ENCODE measurements at regions not wholly inside any gene's neighbourhood (a gene's known extent, or its start where the extent isn't known, plus 50 kb on each side); places are given as distances from the start of the nearest gene placed in this dataset.
A peak's percentile ranks its signal among the peaks of the same experiment; 100 is the strongest.

GRCh38 chr6:43952746-43953145 is 174.5 kb downstream of the MRPL14 start:
- FAIRE-seq (no peak), DNase-seq (ENCODE audit: low read depth, low spot score) (no peak)
- no peak overlapping the region for H3K9ac ChIP-seq (replicated peaks; ENCODE audit: extremely low read depth, insufficient read depth, low read length)
- H3K27me3 ChIP-seq (ENCODE audit: control insufficient read depth in 2 of 2, insufficient read depth in 2 of 2, low read length in 2 of 2): peaks cover 4 to 7% of the 10 kb centered on the region in 2 experiments
- intact Hi-C loops (cut with micrococcal nuclease): loop anchor here (10.0 kb wide), 1 partner anchor 122 kb away; no protein-coding TSS in a partner anchor
- no peak overlapping the region for H3K4me3 ChIP-seq (replicated peaks in 1 of 3; ENCODE audit: insufficient read depth in 1 of 3, low read depth in 1 of 3, low read length in 3 of 3)
- TF ChIP-seq, protein P1, sequence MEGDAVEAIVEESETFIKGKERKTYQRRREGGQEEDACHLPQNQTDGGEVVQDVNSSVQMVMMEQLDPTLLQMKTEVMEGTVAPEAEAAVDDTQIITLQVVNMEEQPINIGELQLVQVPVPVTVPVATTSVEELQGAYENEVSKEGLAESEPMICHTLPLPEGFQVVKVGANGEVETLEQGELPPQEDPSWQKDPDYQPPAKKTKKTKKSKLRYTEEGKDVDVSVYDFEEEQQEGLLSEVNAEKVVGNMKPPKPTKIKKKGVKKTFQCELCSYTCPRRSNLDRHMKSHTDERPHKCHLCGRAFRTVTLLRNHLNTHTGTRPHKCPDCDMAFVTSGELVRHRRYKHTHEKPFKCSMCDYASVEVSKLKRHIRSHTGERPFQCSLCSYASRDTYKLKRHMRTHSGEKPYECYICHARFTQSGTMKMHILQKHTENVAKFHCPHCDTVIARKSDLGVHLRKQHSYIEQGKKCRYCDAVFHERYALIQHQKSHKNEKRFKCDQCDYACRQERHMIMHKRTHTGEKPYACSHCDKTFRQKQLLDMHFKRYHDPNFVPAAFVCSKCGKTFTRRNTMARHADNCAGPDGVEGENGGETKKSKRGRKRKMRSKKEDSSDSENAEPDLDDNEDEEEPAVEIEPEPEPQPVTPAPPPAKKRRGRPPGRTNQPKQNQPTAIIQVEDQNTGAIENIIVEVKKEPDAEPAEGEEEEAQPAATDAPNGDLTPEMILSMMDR (IDR thresholded peaks at IDR 0.05; ENCODE audit: extremely low read depth in 1 of 2, insufficient read depth in 1 of 2, low read depth in 1 of 2, low read length in 2 of 2): peak in 1 of 2 donors; percentile 10
- TF ChIP-seq POLR2AphosphoS5 (IDR thresholded peaks at IDR 0.05; ENCODE audit: insufficient read depth, low read depth, low read length): no peak
- no peaks in the 10 kb centered on the region for H3K36me3 ChIP-seq (ENCODE audit: control insufficient read depth in 2 of 2, extremely low read depth in 1 of 2, insufficient read depth in 2 of 2, low read length in 2 of 2)
- dilution Hi-C loops (cut with MboI; ENCODE audit: extremely low pct_ligation_motif_present, low sequenced_read_pairs): no loop called here
- H3K4me2 ChIP-seq (ENCODE audit: insufficient read depth, low read length): no peak overlapping the region
- H3K9me1 ChIP-seq (replicated peaks; ENCODE audit: control insufficient read depth, extremely low read depth, insufficient read depth, low read length): no peaks in the 10 kb centered on the region
- ChIA-PET POLR2A (no interaction called here), CTCF (interaction anchor here (0.6 to 2.5 kb wide), 6 partner anchors 11 to 199 kb away, joined by 3 to 22 read pairs (median 4); no protein-coding TSS in a partner anchor)
- no TSS peak for BruUV-seq (replicated peaks)
- H4K20me1 ChIP-seq (replicated peaks; ENCODE audit: control insufficient read depth, extremely low read depth, insufficient read depth, low read length): no peaks in the 10 kb centered on the region
- no peaks in the 10 kb centered on the region for H3K9me3 ChIP-seq (replicated peaks; ENCODE audit: control insufficient read depth, insufficient read depth, low read length)
- H2AFZ ChIP-seq (ENCODE audit: low read depth, low read length): no peak overlapping the region
- no peaks in the 10 kb centered on the region for H3K79me2 ChIP-seq (ENCODE audit: control insufficient read depth, insufficient read depth, low read length)
- no peak overlapping the region for H3K27ac ChIP-seq (ENCODE audit: insufficient read depth, low read depth, low read length)
- H3K4me1 ChIP-seq (ENCODE audit: control insufficient read depth, extremely low read depth, insufficient read depth, low read length): no peaks in the 10 kb centered on the region

DNA sequence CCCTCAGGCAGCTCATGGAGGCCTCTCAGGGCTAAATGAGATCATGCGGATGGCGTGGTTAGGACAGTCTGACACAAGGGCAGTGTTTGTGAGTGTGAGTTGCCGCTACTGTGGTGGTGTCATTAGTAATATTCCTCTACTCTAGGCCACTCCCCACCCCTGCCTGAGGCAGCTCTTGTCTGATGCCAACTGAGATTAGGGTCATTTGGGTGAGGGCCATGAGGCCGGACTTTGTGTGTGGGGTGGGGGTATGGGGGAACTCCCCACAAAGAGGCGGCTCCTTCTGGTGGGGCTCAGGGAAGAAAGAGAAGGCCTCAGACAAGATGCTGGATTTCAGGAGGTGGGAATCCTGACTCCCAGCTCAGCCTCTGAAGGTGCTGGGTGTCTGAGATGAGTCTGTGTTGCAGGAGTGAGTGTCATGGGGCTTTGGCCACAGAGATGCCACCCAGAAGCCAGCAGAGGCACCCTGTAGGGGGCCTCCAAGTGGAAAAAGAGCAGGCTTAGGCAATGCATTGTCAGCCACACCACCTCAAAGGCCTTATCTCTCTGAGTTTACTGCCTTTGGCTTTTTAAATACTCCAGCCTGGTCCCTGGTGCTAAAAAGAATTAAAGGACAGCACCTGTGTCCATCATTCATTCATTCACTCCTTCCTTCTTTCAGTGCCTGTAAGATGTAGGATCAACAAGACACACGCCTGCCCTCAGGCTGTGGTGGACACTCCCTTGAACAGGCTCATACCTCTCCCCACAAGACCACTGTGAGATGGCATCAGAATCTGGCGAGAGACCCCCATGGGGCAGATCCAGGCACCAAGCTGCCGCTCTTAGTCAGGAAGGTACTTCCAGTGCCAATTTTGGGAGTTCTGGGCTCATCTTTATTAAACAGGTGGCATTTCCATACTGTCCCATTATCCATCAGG is 175.2 kb downstream of the MRPL14 start:
- Histone ChIP-seq H2AFZ (ENCODE audit: low read depth, low read length) (no peak overlapping the region), H3K9me1 (replicated peaks; ENCODE audit: control insufficient read depth, extremely low read depth, insufficient read depth, low read length) (no peaks in the 10 kb centered on the region), H3K4me2 (ENCODE audit: insufficient read depth, low read length) (no peak overlapping the region), H3K4me3 (replicated peaks in 1 of 3; ENCODE audit: insufficient read depth in 1 of 3, low read depth in 1 of 3, low read length in 3 of 3) (no peak overlapping the region), H3K36me3 (ENCODE audit: control insufficient read depth in 2 of 2, extremely low read depth in 1 of 2, insufficient read depth in 2 of 2, low read length in 2 of 2) (no peaks in the 10 kb centered on the region), H3K27ac (ENCODE audit: insufficient read depth, low read depth, low read length) (no peak overlapping the region), H3K79me2 (ENCODE audit: control insufficient read depth, insufficient read depth, low read length) (no peaks in the 10 kb centered on the region), H3K9me3 (replicated peaks; ENCODE audit: control insufficient read depth, insufficient read depth, low read length) (no peaks in the 10 kb centered on the region), H3K27me3 (ENCODE audit: control insufficient read depth in 2 of 2, insufficient read depth in 2 of 2, low read length in 2 of 2) (peaks cover 4 to 7% of the 10 kb centered on the region in 2 experiments), H3K4me1 (ENCODE audit: control insufficient read depth, extremely low read depth, insufficient read depth, low read length) (no peaks in the 10 kb centered on the region), H4K20me1 (replicated peaks; ENCODE audit: control insufficient read depth, extremely low read depth, insufficient read depth, low read length) (no peaks in the 10 kb centered on the region), H3K9ac (replicated peaks; ENCODE audit: extremely low read depth, insufficient read depth, low read length) (no peak overlapping the region)
- BruUV-seq (replicated peaks): no TSS peak
- dilution Hi-C loops (cut with MboI; ENCODE audit: extremely low pct_ligation_motif_present, low sequenced_read_pairs): no loop called here
- no peak for TF ChIP-seq FOS (IDR thresholded peaks at IDR 0.05; ENCODE audit: borderline replicate concordance, insufficient read depth, low read length)
- TF ChIP-seq POLR2A (IDR thresholded peaks at IDR 0.05; ENCODE audit: low read depth, low read length): no peak
- no peak for TF ChIP-seq JUN (IDR thresholded peaks at IDR 0.05; ENCODE audit: borderline replicate concordance, insufficient read depth, insufficient read length, low read depth)
- TF ChIP-seq, protein P1 (IDR thresholded peaks at IDR 0.05; ENCODE audit: extremely low read depth in 1 of 2, insufficient read depth in 1 of 2, low read depth in 1 of 2, low read length in 2 of 2): no peak
- no peak for TF ChIP-seq POLR2AphosphoS5 (IDR thresholded peaks at IDR 0.05; ENCODE audit: insufficient read depth, low read depth, low read length)
- no peak for TF ChIP-seq EZH2 (IDR thresholded peaks at IDR 0.05; ENCODE audit: borderline replicate concordance, low read depth, low read length, severe bottlenecking)
- no peak for TF ChIP-seq MYC (IDR thresholded peaks at IDR 0.05; ENCODE audit: low read depth, low read length)
- TF ChIP-seq GATA2 (IDR thresholded peaks at IDR 0.05; ENCODE audit: insufficient read depth, insufficient read length, low read depth, low read length): no peak
- TF ChIP-seq, protein P2, sequence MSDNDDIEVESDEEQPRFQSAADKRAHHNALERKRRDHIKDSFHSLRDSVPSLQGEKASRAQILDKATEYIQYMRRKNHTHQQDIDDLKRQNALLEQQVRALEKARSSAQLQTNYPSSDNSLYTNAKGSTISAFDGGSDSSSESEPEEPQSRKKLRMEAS (IDR thresholded peaks at IDR 0.05; ENCODE audit: insufficient read depth, insufficient read length): no peak
- intact Hi-C loops (cut with micrococcal nuclease): loop anchor here (10.0 kb wide), 1 partner anchor 123 kb away; no protein-coding TSS in a partner anchor
- ChIA-PET POLR2A (no interaction called here), CTCF (interaction anchor here (0.6 to 2.5 kb wide), 6 partner anchors 11 to 198 kb away, joined by 3 to 22 read pairs (median 4); no protein-coding TSS in a partner anchor)
- FAIRE-seq (no peak), DNase-seq (ENCODE audit: low read depth, low spot score) (no peak)

Data from endothelial cell of umbilical vein (primary cell).